WTC11 (cell line): ENCODE measurements at regions not wholly inside any gene's neighbourhood (a gene's known extent, or its start where the extent isn't known, plus 50 kb on each side); places are given as distances from the start of the nearest gene placed in this dataset.
"Not testable (repeated sequence)": the region's sequence is repeated elsewhere in the genome, so short reads cannot be mapped to it uniquely, and the experiment has no call there.

ENCODE experiments used
- ATAC-seq: fragments of 200-7000 bp; cut with Tn5 transposase; 2 replicates; pipeline ENCODE4 v1.10.0; 2021; ENCODE audit warnings: mild to moderate bottlenecking, moderate library complexity
- CTCF ChIA-PET: fragments of 300-600 bp; sonication (Branson Sonifier 250); formaldehyde crosslinking; loops from one replicate; lab custom pipeline; 2021; ENCODE audit warnings: antibody characterized with exemption; lab: Charles Lee
- POLR2A ChIA-PET: fragments of 350-600 bp; sonication (Branson Sonifier 250); formaldehyde crosslinking; loops from one replicate; lab custom pipeline; 2021; ENCODE audit warnings: antibody characterized with exemption; lab: Charles Lee
- DNase-seq: peaks from one replicate; pipeline ENCODE4 v3.0.0; 2021; ENCODE audit warnings: low spot score
- H3K27ac Mint-ChIP-seq: 2 replicates; pipeline ENCODE4 v1.8.0; 2021; ENCODE audit warnings: mixed read lengths
- H3K27me3 Mint-ChIP-seq: 2 replicates; pipeline ENCODE4 v1.8.0; 2021; ENCODE audit warnings: low read depth, mild to moderate bottlenecking, moderate library complexity, mixed read lengths
- H3K36me3 Mint-ChIP-seq: 2 replicates; pipeline ENCODE4 v1.8.0; 2021; ENCODE audit warnings: mixed read lengths
- H3K4me1 Mint-ChIP-seq: 2 replicates; pipeline ENCODE4 v1.8.0; 2022; ENCODE audit warnings: mixed read lengths
- H3K4me3 Mint-ChIP-seq: 2 replicates; pipeline ENCODE4 v1.8.0; 2021; ENCODE audit warnings: mild to moderate bottlenecking, moderate library complexity, mixed read lengths
- H3K9me3 Mint-ChIP-seq: 2 replicates; pipeline ENCODE4 v1.8.0; 2021; ENCODE audit warnings: mixed read lengths
- IRF1 ChIP-seq: sonication (generic); formaldehyde crosslinking; IDR thresholded peaks from 2 replicates; pipeline ENCODE4 v1.8.0; 2023; ENCODE audit warnings: missing genetic modification reagents
- KAT7 ChIP-seq: sonication (generic); formaldehyde crosslinking; IDR thresholded peaks from 2 replicates; pipeline ENCODE4 v1.8.1; 2023; ENCODE audit warnings: missing genetic modification reagents, mild to moderate bottlenecking, borderline replicate concordance
- MXD4 ChIP-seq: fragments of 250-450 bp; sonication (Bioruptor Pico); IDR thresholded peaks from 2 replicates; pipeline ENCODE4 v1.8.0; 2021; ENCODE audit warnings: mild to moderate bottlenecking, moderate library complexity, borderline replicate concordance
- NR3C1 ChIP-seq: sonication (generic); formaldehyde crosslinking; conservative IDR thresholded peaks from 2 replicates; pipeline ENCODE4 v1.8.1; 2023; ENCODE audit warnings: low read depth, mild to moderate bottlenecking, missing genetic modification reagents
- PRDM15 ChIP-seq: sonication (generic); formaldehyde crosslinking; IDR thresholded peaks from 2 replicates; pipeline ENCODE4 v1.8.0; 2022; ENCODE audit warnings: missing genetic modification reagents
- PREB ChIP-seq: sonication (generic); formaldehyde crosslinking; IDR thresholded peaks from 2 replicates; pipeline ENCODE4 v1.8.1; 2022; ENCODE audit warnings: mild to moderate bottlenecking, missing genetic modification reagents, moderate library complexity, borderline replicate concordance
- SMAD3 ChIP-seq: sonication (generic); formaldehyde crosslinking; IDR thresholded peaks from 2 replicates; pipeline ENCODE4 v1.8.0; 2022; ENCODE audit warnings: missing genetic modification reagents, mild to moderate bottlenecking, borderline replicate concordance
- USF2 ChIP-seq: sonication (generic); formaldehyde crosslinking; IDR thresholded peaks from 2 replicates; pipeline ENCODE4 v1.8.1; 2023; ENCODE audit warnings: mild to moderate bottlenecking, missing genetic modification reagents, moderate library complexity
- ZNF121 ChIP-seq: sonication (generic); formaldehyde crosslinking; IDR thresholded peaks from 2 replicates; pipeline ENCODE4 v1.8.0; 2023; ENCODE audit warnings: missing genetic modification reagents
- ZNF425 ChIP-seq: fragments of 250-450 bp; sonication (Bioruptor Pico); conservative IDR thresholded peaks from 2 replicates; pipeline ENCODE4 v1.9.0; 2021; ENCODE audit warnings: mild to moderate bottlenecking

- H3K36me3 Mint-ChIP-seq: no peaks in the 10 kb centered on the region
- DNase-seq (no peak), ATAC-seq (no peak)
- 0 out of 2 replicates have a peak, but pooled peaks cover 1% of the 10 kb centered on the region for H3K4me1 Mint-ChIP-seq
- no peaks in the 10 kb centered on the region for H3K9me3 Mint-ChIP-seq
- no peak overlapping the region for H3K27ac Mint-ChIP-seq
- H3K27me3 Mint-ChIP-seq: no peaks in the 10 kb centered on the region
- POLR2A ChIA-PET: interaction anchor here (0.6 kb wide), 1 partner anchor 1153 kb away, joined by 5 read pairs; no protein-coding TSS in a partner anchor
- H3K4me3 Mint-ChIP-seq: no peak overlapping the region
- TF ChIP-seq IRF1 (CRISPR knock-in tag): no peak
- TF ChIP-seq NR3C1 (CRISPR knock-in tag): no peak
- no peak for TF ChIP-seq USF2
- no peak for TF ChIP-seq KAT7 (CRISPR knock-in tag)
- no peak for TF ChIP-seq ZNF121 (CRISPR knock-in tag)
- TF ChIP-seq ZNF425 (CRISPR knock-in tag): no peak
- TF ChIP-seq SMAD3: no peak
- no peak for TF ChIP-seq PREB (CRISPR knock-in tag)
- CTCF ChIA-PET: no interaction called here
These were observed 84.1 kb upstream of the PARD3 start for GRCh38 chr10:34899161-34899560.

- ChIA-PET CTCF (no interaction called here), POLR2A (no interaction called here)
These were observed 80.9 kb upstream of the PARD3 start for GRCh38 chr10:34895977-34896376.

GRCh38 chr10:34895046-34895445, 80.0 kb upstream of the PARD3 start:
- not testable (repeated sequence) for ATAC-seq
- CTCF ChIA-PET: interaction anchor here (1.0 kb wide), 1 partner anchor 70 kb away, joined by 3 read pairs; no protein-coding TSS in a partner anchor

More at GRCh38 chr10:34895977-34896376, 80.9 kb upstream of the PARD3 start:
- Mint-ChIP-seq H3K4me3 (no peak overlapping the region), H3K27ac (no peak overlapping the region), H3K36me3 (no peaks in the 10 kb centered on the region), H3K27me3 (no peaks in the 10 kb centered on the region; the same call in 1 of the 2 replicates), H3K4me1 (peaks cover 8% of the 10 kb centered on the region; the same call in 1 of the 2 replicates), H3K9me3 (no peaks in the 10 kb centered on the region)
- TF ChIP-seq MXD4: no peak
- no peak for TF ChIP-seq USF2
- TF ChIP-seq PRDM15: no peak
- no peak for ATAC-seq
- DNase-seq: no peak

GRCh38 chr10:34892521-34892920, 77.4 kb upstream of the PARD3 start:
- H3K36me3 Mint-ChIP-seq, H3K27ac Mint-ChIP-seq, H3K9me3 Mint-ChIP-seq, H3K4me3 Mint-ChIP-seq, POLR2A ChIA-PET, H3K27me3 Mint-ChIP-seq, ATAC-seq, DNase-seq: not testable (repeated sequence)
- CTCF ChIA-PET: interaction anchor here (0.6 kb wide), 1 partner anchor 69 kb away, joined by 3 read pairs; no protein-coding TSS in a partner anchor
- peaks cover 13% of the 10 kb centered on the region; the same call in 1 of the 2 replicates for H3K4me1 Mint-ChIP-seq

More at GRCh38 chr10:34895046-34895445, 80.0 kb upstream of the PARD3 start:
- H3K4me1 Mint-ChIP-seq: peaks cover 13% of the 10 kb centered on the region; the same call in 1 of the 2 replicates
- H3K9me3 Mint-ChIP-seq, H3K27ac Mint-ChIP-seq, H3K36me3 Mint-ChIP-seq, POLR2A ChIA-PET, H3K4me3 Mint-ChIP-seq, DNase-seq, H3K27me3 Mint-ChIP-seq: not testable (repeated sequence)
